HepG2 (cell line): ENCODE measurements at regions not wholly inside any gene's neighbourhood (a gene's known extent, or its start where the extent isn't known, plus 50 kb on each side); places are given as distances from the start of the nearest gene placed in this dataset.

Experiments used
- ATAC-seq: fragments of 200-7000 bp; cut with Tn5 transposase; 3 replicates; pipeline ENCODE4 v1.9.1; 2020; ENCODE audit warnings: mild to moderate bottlenecking, moderate library complexity
- BruUV-seq: library from RNA; stranded (reverse); fragments of 400-500 nt; replicated peaks from 2 replicates; lab custom pipeline; 2021; lab: Mats Ljungman, UMichigan
- CTCF ChIA-PET: fragments of 300-600 bp; formaldehyde crosslinking; extraction: SDS; loops from one replicate; lab custom pipeline; 2021; ENCODE audit warnings: low total read pairs, inconsistent platforms, low intra/inter-chr PET ratio; lab: Yijun Ruan, JAX
- POLR2A ChIA-PET: fragments of 350-600 bp; sonication (Branson Sonifier 250); formaldehyde crosslinking; loops from one replicate; lab custom pipeline; 2020; ENCODE audit warnings: antibody characterized with exemption, inconsistent platforms; lab: Yijun Ruan, JAX
- DNase-seq: peaks from one replicate; pipeline ENCODE4 v3.0.0-alpha.2; 2015; ENCODE audit warnings: low spot score
- FAIRE-seq: peaks from 3 replicates; lab custom pipeline; 2011; peaks lifted over from hg19 to GRCh38; lab: Jason Lieb, UNC
- H2AFZ ChIP-seq: one replicate; pipeline ENCODE4 v1.6.1; 2011; ENCODE audit warnings: low read length, inconsistent platforms
- H3K27ac ChIP-seq: fragments of 300-600 bp; 3 replicates; pipeline ENCODE4 v1.8.0; 2011; ENCODE audit warnings: mixed run types, mild to moderate bottlenecking, mixed read lengths, low read length, inconsistent platforms; ENCODE audit not compliant: insufficient read depth; ENCODE audit errors: extremely low read length
- H3K27me3 ChIP-seq, 2 experiments: fragments of 200-600 bp in 1 of 2; 2 replicates in 1 of 2; 3 replicates in 1 of 2; pipeline versions ENCODE4 v1.6.0 to v1.8.0; 2011; ENCODE audit warnings: low read length in 2 of 2, mild to moderate bottlenecking in 2 of 2, moderate library complexity in 2 of 2, inconsistent platforms in 1 of 2; ENCODE audit not compliant: insufficient read depth in 2 of 2, control insufficient read depth in 1 of 2
- H3K36me3 ChIP-seq, 2 experiments: fragments of 200-600 bp in 1 of 2; replicated peaks in 1 of 2; 2 replicates in 1 of 2; 3 replicates in 1 of 2; pipeline versions ENCODE4 v1.5.1 to v1.8.0; 2011; ENCODE audit warnings: low read length in 2 of 2, inconsistent platforms in 1 of 2; ENCODE audit not compliant: insufficient read depth in 2 of 2, control insufficient read depth in 1 of 2
- H3K4me1 ChIP-seq: 2 replicates; pipeline ENCODE4 v1.5.1; 2012; ENCODE audit warnings: low read length, inconsistent platforms; ENCODE audit not compliant: insufficient read depth
- H3K4me2 ChIP-seq: 2 replicates; pipeline ENCODE4 v1.6.0; 2011; ENCODE audit warnings: low read depth, low read length, inconsistent platforms
- H3K4me3 ChIP-seq, 3 experiments: fragments of 200-600 bp in 1 of 3; sonication (generic), shearing (Covaris generic) in 1 of 3; replicated peaks in 1 of 3; 2 replicates each; pipeline ENCODE4 v1.5.1; 2011 to 2016; ENCODE audit warnings: low read length in 3 of 3, inconsistent platforms in 2 of 3, low read depth in 2 of 3, mild to moderate bottlenecking in 2 of 3, control low read depth in 1 of 3, mixed read lengths in 1 of 3; ENCODE audit not compliant: insufficient read depth in 1 of 3
- H3K79me2 ChIP-seq: one replicate; pipeline ENCODE4 v1.6.1; 2011; ENCODE audit warnings: low read length, inconsistent platforms; ENCODE audit not compliant: insufficient read depth
- H3K9ac ChIP-seq: 2 replicates; pipeline ENCODE4 v1.6.0; 2011; ENCODE audit warnings: mild to moderate bottlenecking, low read depth, low read length, inconsistent platforms; ENCODE audit not compliant: insufficient read depth
- H3K9me3 ChIP-seq: 2 replicates; pipeline ENCODE4 v1.5.1; 2012; ENCODE audit warnings: mild to moderate bottlenecking, low read length
- H4K20me1 ChIP-seq: 2 replicates; pipeline ENCODE4 v1.6.0; 2011; ENCODE audit warnings: inconsistent platforms, mild to moderate bottlenecking, low read length, moderate library complexity; ENCODE audit not compliant: insufficient read depth
- SAP130 ChIP-seq: IDR thresholded peaks from 2 replicates; pipeline ENCODE4 v1.6.1; 2016; ENCODE audit warnings: low read depth
- ZBTB7A ChIP-seq: sonication (generic); formaldehyde crosslinking; IDR thresholded peaks from 2 replicates; pipeline ENCODE4 v1.8.0; 2022; ENCODE audit warnings: mild to moderate bottlenecking, missing genetic modification reagents
- ZNF180 ChIP-seq: sonication (generic); formaldehyde crosslinking; IDR thresholded peaks from 2 replicates; pipeline ENCODE4 v1.4.0; 2020; ENCODE audit warnings: low read depth, missing genetic modification reagents, borderline replicate concordance
- ZNF34 ChIP-seq: sonication (generic); formaldehyde crosslinking; IDR thresholded peaks from 2 replicates; pipeline ENCODE4 v1.4.0; 2020; ENCODE audit warnings: mild to moderate bottlenecking, missing genetic modification reagents, borderline replicate concordance
- ZNF564 ChIP-seq: sonication (generic); formaldehyde crosslinking; IDR thresholded peaks from 2 replicates; pipeline ENCODE4 v1.8.1; 2023; ENCODE audit warnings: mild to moderate bottlenecking, missing genetic modification reagents
- ZNF816 ChIP-seq: sonication (generic); formaldehyde crosslinking; IDR thresholded peaks from 2 replicates; pipeline ENCODE4 v1.8.0; 2022; ENCODE audit warnings: missing genetic modification reagents, mild to moderate bottlenecking, borderline replicate concordance
- WGBS: methylation state at CpG from one replicate; pipeline ENCODE4 v1.1.6; 2017; ENCODE audit warnings: low lambda C conversion rate; 5-methylcytosine and 5-hydroxymethylcytosine counted together
- in situ Hi-C: cut with HindIII; loops from 2 replicates; pipeline ENCODE4 v1.10.0; 2017; ENCODE audit warnings: low pct_unique_long_range_greater_than_20kb; ENCODE audit not compliant: extremely low pct_ligation_motif_present
- intact Hi-C: fragments of 100-400 bp; cut with micrococcal nuclease; formaldehyde crosslinking; loops from one replicate; pipeline ENCODE4 v1.10.0; 2022; ENCODE audit not compliant: unreplicated experiment
- TF ChIP-seq, protein P1 (sequence below): sonication (generic); formaldehyde crosslinking; IDR thresholded peaks from 2 replicates; pipeline ENCODE4 v1.4.0; 2020; ENCODE audit warnings: mild to moderate bottlenecking, missing genetic modification reagents
- TF ChIP-seq, protein P2 (sequence below): sonication (generic); formaldehyde crosslinking; IDR thresholded peaks from 2 replicates; pipeline ENCODE4 v1.5.0; 2020; ENCODE audit warnings: mild to moderate bottlenecking, missing genetic modification reagents
- TF ChIP-seq, protein P3 (sequence below): IDR thresholded peaks from 2 replicates; pipeline ENCODE4 v1.6.1; 2016
- TF ChIP-seq, protein P4 (sequence below): sonication (generic); formaldehyde crosslinking; IDR thresholded peaks from 2 replicates; pipeline ENCODE4 v1.5.1; 2020; ENCODE audit warnings: missing genetic modification reagents, mild to moderate bottlenecking, borderline replicate concordance

DNA sequence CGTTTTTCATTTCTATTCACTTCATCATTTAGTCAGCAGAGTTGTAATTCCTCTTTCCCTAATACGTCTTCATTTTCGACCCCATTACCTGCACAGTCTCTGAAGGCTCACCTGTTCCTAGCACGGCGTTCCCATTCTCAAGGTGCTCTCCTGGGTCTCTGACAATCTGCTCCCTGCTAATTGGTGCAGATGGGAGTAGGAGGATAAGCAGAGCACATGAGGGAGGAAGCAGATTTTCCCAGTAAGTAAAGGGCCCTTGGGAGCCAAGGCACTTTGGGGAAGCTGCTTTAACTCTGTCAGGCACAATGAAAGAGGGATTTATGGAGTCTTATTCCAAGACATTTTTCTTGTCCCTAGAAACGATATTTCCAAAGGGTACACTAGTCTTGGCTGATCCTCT, 466.4 kb downstream of the STIM2 start:
- BruUV-seq, result no TSS peak
- Histone ChIP-seq H3K9me3 (no peaks in the 10 kb centered on the region), H4K20me1 (no peaks in the 10 kb centered on the region), H3K27me3 (no peaks in the 10 kb centered on the region), H2AFZ (no peak overlapping the region), H3K79me2 (no peaks in the 10 kb centered on the region), H3K4me3 (no peak overlapping the region), H3K4me2 (no peak overlapping the region), H3K4me1 (no peaks in the 10 kb centered on the region), H3K27ac (no peak overlapping the region), H3K36me3 (no peaks in the 10 kb centered on the region), H3K9ac (no peak overlapping the region)
- ChIA-PET CTCF (no interaction called here), POLR2A (no interaction called here)
- FAIRE-seq (no peak), ATAC-seq (no peak), DNase-seq (no peak)
- intact Hi-C loops (no loop called here), in situ Hi-C loops (no loop called here)
- WGBS, result 2% methylated on average over 6 of the region's 6 CpGs
- TF ChIP-seq ZNF180 (CRISPR knock-in tag) (no peak), ZNF34 (CRISPR knock-in tag) (no peak), SAP130 (CRISPR knock-in tag) (no peak), ZNF816 (CRISPR knock-in tag) (no peak), ZNF564 (CRISPR knock-in tag) (no peak), ZBTB7A (CRISPR knock-in tag) (no peak)
- TF ChIP-seq, protein P1, sequence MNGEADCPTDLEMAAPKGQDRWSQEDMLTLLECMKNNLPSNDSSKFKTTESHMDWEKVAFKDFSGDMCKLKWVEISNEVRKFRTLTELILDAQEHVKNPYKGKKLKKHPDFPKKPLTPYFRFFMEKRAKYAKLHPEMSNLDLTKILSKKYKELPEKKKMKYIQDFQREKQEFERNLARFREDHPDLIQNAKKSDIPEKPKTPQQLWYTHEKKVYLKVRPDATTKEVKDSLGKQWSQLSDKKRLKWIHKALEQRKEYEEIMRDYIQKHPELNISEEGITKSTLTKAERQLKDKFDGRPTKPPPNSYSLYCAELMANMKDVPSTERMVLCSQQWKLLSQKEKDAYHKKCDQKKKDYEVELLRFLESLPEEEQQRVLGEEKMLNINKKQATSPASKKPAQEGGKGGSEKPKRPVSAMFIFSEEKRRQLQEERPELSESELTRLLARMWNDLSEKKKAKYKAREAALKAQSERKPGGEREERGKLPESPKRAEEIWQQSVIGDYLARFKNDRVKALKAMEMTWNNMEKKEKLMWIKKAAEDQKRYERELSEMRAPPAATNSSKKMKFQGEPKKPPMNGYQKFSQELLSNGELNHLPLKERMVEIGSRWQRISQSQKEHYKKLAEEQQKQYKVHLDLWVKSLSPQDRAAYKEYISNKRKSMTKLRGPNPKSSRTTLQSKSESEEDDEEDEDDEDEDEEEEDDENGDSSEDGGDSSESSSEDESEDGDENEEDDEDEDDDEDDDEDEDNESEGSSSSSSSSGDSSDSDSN (CRISPR knock-in tag), result no peak
- TF ChIP-seq, protein P2, sequence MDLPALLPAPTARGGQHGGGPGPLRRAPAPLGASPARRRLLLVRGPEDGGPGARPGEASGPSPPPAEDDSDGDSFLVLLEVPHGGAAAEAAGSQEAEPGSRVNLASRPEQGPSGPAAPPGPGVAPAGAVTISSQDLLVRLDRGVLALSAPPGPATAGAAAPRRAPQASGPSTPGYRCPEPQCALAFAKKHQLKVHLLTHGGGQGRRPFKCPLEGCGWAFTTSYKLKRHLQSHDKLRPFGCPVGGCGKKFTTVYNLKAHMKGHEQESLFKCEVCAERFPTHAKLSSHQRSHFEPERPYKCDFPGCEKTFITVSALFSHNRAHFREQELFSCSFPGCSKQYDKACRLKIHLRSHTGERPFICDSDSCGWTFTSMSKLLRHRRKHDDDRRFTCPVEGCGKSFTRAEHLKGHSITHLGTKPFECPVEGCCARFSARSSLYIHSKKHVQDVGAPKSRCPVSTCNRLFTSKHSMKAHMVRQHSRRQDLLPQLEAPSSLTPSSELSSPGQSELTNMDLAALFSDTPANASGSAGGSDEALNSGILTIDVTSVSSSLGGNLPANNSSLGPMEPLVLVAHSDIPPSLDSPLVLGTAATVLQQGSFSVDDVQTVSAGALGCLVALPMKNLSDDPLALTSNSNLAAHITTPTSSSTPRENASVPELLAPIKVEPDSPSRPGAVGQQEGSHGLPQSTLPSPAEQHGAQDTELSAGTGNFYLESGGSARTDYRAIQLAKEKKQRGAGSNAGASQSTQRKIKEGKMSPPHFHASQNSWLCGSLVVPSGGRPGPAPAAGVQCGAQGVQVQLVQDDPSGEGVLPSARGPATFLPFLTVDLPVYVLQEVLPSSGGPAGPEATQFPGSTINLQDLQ (CRISPR knock-in tag), result no peak
- TF ChIP-seq, protein P3, sequence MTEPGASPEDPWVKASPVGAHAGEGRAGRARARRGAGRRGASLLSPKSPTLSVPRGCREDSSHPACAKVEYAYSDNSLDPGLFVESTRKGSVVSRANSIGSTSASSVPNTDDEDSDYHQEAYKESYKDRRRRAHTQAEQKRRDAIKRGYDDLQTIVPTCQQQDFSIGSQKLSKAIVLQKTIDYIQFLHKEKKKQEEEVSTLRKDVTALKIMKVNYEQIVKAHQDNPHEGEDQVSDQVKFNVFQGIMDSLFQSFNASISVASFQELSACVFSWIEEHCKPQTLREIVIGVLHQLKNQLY (CRISPR knock-in tag), result no peak
- TF ChIP-seq, protein P4, sequence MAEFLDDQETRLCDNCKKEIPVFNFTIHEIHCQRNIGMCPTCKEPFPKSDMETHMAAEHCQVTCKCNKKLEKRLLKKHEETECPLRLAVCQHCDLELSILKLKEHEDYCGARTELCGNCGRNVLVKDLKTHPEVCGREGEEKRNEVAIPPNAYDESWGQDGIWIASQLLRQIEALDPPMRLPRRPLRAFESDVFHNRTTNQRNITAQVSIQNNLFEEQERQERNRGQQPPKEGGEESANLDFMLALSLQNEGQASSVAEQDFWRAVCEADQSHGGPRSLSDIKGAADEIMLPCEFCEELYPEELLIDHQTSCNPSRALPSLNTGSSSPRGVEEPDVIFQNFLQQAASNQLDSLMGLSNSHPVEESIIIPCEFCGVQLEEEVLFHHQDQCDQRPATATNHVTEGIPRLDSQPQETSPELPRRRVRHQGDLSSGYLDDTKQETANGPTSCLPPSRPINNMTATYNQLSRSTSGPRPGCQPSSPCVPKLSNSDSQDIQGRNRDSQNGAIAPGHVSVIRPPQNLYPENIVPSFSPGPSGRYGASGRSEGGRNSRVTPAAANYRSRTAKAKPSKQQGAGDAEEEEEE, result no peak
